Uterus (tissue), 3 donors: ENCODE measurements at regions not wholly inside any gene's neighbourhood (a gene's known extent, or its start where the extent isn't known, plus 50 kb on each side); places are given as distances from the start of the nearest gene placed in this dataset.

ENCODE experiments used
- DNase-seq, 2 donors: peaks; one replicate each; pipeline ENCODE4 v3.0.0-alpha.2; 2019 to 2020
- H3K27ac ChIP-seq, 2 donors: fragments of 200-600 bp; sonication (generic); 1 replicate in 1 of 2; 2 replicates in 1 of 2; pipeline ENCODE4 v1.5.1; 2016 to 2018
- H3K27me3 ChIP-seq, 2 donors: fragments of 200-600 bp; sonication (generic); one replicate each; pipeline ENCODE4 v1.5.1; 2018 to 2019; ENCODE audit warnings: control low read depth in 1 of 2
- H3K36me3 ChIP-seq, 2 donors: fragments of 200-600 bp; sonication (generic); one replicate each; pipeline ENCODE4 v1.5.1; 2019; ENCODE audit warnings: control low read depth in 1 of 2
- H3K4me1 ChIP-seq, 2 donors: fragments of 200-600 bp; sonication (generic); one replicate each; pipeline ENCODE4 v1.5.1; 2018 to 2019; ENCODE audit warnings: control low read depth in 1 of 2
- H3K4me3 ChIP-seq, 2 donors: fragments of 200-600 bp; sonication (generic); 1 replicate in 1 of 2; 2 replicates in 1 of 2; pipeline ENCODE4 v1.5.1; 2018 to 2019; ENCODE audit warnings: mild to moderate bottlenecking in 1 of 2
- H3K9me3 ChIP-seq, 2 donors: fragments of 200-600 bp; sonication (generic); one replicate each; pipeline ENCODE4 v1.5.1; 2019; ENCODE audit warnings: control low read depth in 1 of 2
- CTCF ChIP-seq, 4 experiments: fragments of 200-600 bp in 2 of 4; fragments of 450-650 bp in 2 of 4; sonication (generic) in 2 of 4; IDR thresholded peaks; one replicate each; pipeline ENCODE4 v1.5.1; 2016 to 2019; ENCODE audit warnings: antibody characterized with exemption in 4 of 4, mild to moderate bottlenecking in 2 of 4, moderate library complexity in 1 of 4
- POLR2A ChIP-seq, 2 donors: fragments of 450-650 bp; IDR thresholded peaks; one replicate each; pipeline ENCODE4 v1.6.1; 2016; ENCODE audit warnings: antibody characterized with exemption in 2 of 2, mild to moderate bottlenecking in 1 of 2, moderate library complexity in 1 of 2
- intact Hi-C: fragments of 100-400 bp; cut with DNase I; formaldehyde crosslinking; loops from one replicate; pipeline ENCODE4 v1.15.1; 2023; ENCODE audit warnings: low total_unique reads
- donor health status: DM: yes; HTN: yes; CAD: no.

- H3K36me3 ChIP-seq, result no peaks in the 10 kb centered on the region
- intact Hi-C loops, result no loop called here
- H3K27me3 ChIP-seq, result no peaks in the 10 kb centered on the region
- no peak overlapping the region for H3K4me3 ChIP-seq
- TF ChIP-seq CTCF (IDR thresholded peaks at IDR 0.05) (no peak), POLR2A (IDR thresholded peaks at IDR 0.05) (no peak)
- H3K4me1 ChIP-seq, result no peaks in the 10 kb centered on the region
- H3K9me3 ChIP-seq, result no peaks in the 10 kb centered on the region
- H3K27ac ChIP-seq, result no peak overlapping the region
- DNase-seq, result no peak
Observed at GRCh38 chr7:16323313-16323712, 98.0 kb downstream of the CRPPA start.

GRCh38 chr7:16320099-16320660 lies 101.2 kb downstream of the CRPPA start:
- Histone ChIP-seq H3K27me3 (no peaks in the 10 kb centered on the region), H3K4me3 (no peak overlapping the region), H3K4me1 (no peaks in the 10 kb centered on the region), H3K36me3 (no peaks in the 10 kb centered on the region), H3K9me3 (no peaks in the 10 kb centered on the region), H3K27ac (no peak overlapping the region)
- TF ChIP-seq POLR2A (IDR thresholded peaks at IDR 0.05), result no peak
- no peak for TF ChIP-seq CTCF (IDR thresholded peaks at IDR 0.05)
- DNase-seq, result no peak
- intact Hi-C loops, result no loop called here

DNA sequence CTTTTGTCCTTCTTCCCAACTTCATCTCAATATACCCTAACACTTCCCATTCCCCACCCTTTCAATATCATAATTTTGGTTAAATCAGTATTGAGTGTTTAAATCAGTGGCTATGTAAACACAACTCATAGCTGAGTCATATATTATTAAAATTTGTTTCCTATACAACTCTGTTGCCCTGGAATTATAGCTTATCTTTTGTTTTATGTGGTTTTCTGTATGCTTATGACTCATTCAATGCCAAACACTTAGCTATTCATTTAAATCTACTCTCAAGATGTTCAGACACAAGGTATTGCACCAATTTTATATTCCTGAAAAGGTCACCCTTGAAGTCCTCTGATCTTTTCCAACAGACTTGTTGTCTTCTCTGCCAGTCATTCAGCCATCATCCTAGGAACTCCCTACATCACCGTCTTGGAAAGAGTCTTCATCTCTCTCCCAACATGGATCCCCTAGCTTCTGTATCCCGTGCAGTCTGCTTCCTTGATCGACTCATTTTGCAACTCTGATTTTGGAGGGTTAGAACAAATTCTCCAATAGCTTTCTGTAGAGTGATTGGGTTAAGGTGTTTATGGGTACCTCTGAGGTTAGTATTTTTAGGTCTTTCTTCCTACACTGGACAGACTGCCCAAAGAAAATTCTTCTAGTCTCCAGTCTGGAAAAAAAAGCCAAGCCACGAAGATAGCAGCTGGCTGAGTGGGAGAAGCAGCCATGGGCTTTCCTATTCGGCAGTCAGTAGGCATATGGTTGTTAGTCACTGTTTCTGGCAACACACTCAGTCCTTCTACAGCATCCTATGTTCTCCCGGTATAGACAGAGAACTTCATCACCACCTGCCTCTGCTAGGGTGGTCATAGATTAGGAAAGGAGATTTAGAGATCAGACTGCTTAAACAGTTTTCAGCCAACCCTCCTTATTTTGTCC lies 102.1 kb downstream of the CRPPA start:
- DNase-seq, result no peak
- H3K4me3 ChIP-seq, result no peak overlapping the region
- H3K4me1 ChIP-seq, result no peaks in the 10 kb centered on the region
- no peaks in the 10 kb centered on the region for H3K27me3 ChIP-seq
- H3K27ac ChIP-seq, result no peak overlapping the region
- intact Hi-C loops, result no loop called here
- TF ChIP-seq CTCF (IDR thresholded peaks at IDR 0.05), result no peak
- TF ChIP-seq POLR2A (IDR thresholded peaks at IDR 0.05), result no peak
- H3K9me3 ChIP-seq, result no peaks in the 10 kb centered on the region
- no peaks in the 10 kb centered on the region for H3K36me3 ChIP-seq

- H3K9me3 ChIP-seq, result no peaks in the 10 kb centered on the region
- H3K4me1 ChIP-seq, result no peaks in the 10 kb centered on the region
- intact Hi-C loops, result no loop called here
- no peaks in the 10 kb centered on the region for H3K27me3 ChIP-seq
- H3K36me3 ChIP-seq, result no peaks in the 10 kb centered on the region
- no peak overlapping the region for H3K27ac ChIP-seq
- no peak for DNase-seq
- no peak overlapping the region for H3K4me3 ChIP-seq
- TF ChIP-seq POLR2A (IDR thresholded peaks at IDR 0.05) (no peak), CTCF (IDR thresholded peaks at IDR 0.05) (no peak)
Observed at GRCh38 chr7:16318463-16318862, 102.9 kb downstream of the CRPPA start.

DNA sequence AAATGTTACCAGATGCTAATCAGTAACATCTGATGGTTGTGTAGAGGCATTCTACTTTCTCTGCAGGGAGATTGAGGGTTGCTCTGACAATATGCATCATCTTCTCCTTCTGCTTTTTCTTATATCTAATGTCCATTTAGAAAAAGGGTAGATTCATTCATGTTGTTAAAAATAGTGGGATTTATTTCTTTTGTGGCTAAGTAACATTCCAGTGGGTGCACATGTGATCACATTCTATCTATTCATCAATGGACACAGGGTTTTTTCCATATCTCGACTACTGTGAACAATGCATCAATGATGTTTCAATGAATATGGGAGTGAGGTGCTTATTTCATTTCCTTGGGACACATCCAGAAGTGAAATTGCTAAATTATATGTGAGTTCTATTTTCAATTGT lies 103.9 kb downstream of the CRPPA start:
- no peak overlapping the region for H3K27ac ChIP-seq
- H3K4me3 ChIP-seq, result no peak overlapping the region
- H3K9me3 ChIP-seq, result no peaks in the 10 kb centered on the region
- H3K27me3 ChIP-seq, result no peaks in the 10 kb centered on the region
- intact Hi-C loops, result no loop called here
- H3K36me3 ChIP-seq, result no peaks in the 10 kb centered on the region
- H3K4me1 ChIP-seq, result no peaks in the 10 kb centered on the region
- no peak for TF ChIP-seq CTCF (IDR thresholded peaks at IDR 0.05)
- TF ChIP-seq POLR2A (IDR thresholded peaks at IDR 0.05), result no peak
- no peak for DNase-seq
